ENCODE measurements at regions not wholly inside any gene's neighbourhood (a gene's known extent, or its start where the extent isn't known, plus 50 kb on each side); places are given as distances from the start of the nearest gene placed in this dataset.

DNA sequence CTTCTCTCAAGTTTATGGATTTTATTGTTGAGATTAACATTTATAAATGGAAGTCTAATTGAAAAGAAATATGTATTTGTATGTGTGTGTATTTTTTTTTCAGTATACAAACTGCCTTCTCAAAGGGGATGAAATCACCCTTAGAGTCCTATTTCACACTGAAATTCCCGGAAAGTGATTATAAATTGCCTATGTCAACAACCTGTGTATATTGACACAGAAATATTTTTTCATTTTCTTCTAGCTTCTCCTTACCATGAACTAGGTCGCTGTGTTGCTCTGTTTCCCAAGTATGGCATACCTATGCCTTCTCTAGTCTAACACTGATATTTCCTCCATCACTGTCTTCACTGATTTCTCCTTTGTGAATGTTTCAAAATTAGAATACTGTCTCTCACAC lies 444.0 kb upstream of the AZI2 start:
- FAIRE-seq: no peak
- DNase-seq (ENCODE audit: insufficient read length, low spot score): no peak

DNA sequence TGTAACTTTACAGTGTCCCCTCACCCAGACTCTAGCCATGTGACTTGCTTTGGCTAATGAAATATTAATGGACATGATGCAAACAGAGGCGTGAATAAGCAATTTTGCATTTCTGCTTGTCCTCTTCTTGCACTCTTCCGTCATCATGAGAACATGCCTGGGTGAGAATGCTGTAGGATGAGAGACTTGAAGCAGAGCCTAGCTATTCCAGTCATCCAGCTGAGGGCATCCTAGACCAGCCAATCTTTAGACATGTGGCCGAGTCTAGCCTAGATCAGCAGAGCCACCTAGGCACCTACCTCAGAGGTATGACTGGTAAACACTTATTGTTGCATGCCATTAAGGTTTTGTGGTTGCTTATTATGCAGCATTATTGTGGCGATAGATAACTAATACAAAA lies 450.5 kb upstream of the AZI2 start:
- no peak for FAIRE-seq

DNA sequence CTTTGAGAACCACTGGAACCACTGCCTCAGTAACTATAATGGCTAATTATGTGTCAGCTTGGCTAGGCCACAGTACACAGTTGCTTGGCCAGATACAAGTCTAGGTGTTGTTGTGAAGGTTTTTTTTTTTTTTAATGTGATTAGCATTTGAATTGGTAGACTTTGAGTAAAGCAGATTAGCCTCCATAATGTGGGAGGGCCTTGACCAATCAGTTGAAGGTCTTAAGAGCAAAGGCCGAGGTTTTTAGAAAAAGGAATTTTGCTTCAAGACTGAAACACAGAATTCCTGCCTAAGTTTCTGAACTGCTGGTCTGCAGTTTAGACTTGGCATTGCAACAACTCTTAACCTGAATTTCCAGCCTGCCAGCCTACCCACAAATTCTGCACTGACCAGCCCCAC lies 451.6 kb upstream of the AZI2 start:
- FAIRE-seq (no peak), DNase-seq (ENCODE audit: insufficient read length, low spot score) (no peak)

More for the DNA sequence above, 450.5 kb upstream of the AZI2 start:
- no peak for DNase-seq (ENCODE audit: insufficient read length, low spot score)

DNA sequence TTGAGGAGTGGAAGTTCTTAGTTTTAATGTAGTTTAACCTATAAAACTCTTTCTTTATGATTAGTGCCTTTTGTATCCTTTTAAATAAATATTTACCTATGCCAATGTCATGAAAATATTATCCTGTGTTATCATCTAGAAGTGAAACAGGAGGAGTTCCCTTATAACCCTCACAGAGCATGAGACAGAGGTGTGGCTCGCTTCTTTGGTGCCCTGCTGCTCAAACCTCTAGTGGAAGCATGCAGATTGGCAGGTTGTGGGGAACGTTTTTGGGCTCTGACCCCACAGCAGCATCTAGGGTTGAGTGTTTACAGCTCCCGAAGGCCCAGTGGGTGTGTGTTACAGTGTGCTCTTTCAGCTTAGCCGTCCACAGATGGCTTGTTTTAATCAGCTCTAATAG lies 459.4 kb upstream of the AZI2 start:
- DNase-seq (ENCODE audit: insufficient read length, low spot score) (no peak), FAIRE-seq (no peak)

DNA sequence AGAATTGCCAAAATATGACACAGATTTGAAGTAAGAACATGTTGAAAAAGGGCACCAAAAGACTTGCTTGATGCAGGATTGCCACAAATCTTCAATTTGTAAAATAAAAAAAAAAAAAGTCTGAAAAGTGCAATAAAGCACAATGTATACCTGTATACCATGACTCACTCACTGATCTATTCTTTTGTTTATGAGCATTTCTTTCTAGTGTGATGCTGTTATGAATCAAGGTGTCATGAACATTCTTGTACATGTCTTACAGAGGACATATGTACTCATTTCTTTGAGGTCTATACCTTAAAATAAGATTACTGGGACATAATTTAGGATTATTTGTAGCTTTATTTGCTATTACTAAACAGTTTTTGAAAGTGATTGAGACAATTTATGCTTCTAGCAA lies 464.9 kb upstream of the RBMS3 start:
- no peak for DNase-seq (ENCODE audit: insufficient read length, low spot score)
- no peak for FAIRE-seq

DNA sequence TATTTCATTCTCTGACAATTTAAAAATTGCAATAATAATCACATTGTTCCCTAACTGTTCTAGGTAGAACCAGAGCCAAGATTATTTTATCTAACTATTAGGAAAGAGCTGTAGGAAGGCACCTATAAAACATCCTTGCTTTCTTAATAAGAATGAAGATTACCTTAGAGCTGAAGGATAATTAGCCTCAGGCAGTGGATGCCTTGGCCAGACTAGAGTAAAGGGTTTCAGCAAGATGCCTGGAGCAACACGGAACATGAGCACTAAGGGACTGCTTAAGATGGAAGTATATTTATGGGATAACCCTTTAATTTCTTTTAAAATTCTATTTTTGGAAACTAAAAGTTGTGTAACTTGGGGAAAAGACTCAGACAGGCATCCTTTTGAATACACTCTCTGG lies 456.6 kb upstream of the RBMS3 start:
- no peak for FAIRE-seq
- DNase-seq (ENCODE audit: insufficient read length, low spot score): no peak

DNA sequence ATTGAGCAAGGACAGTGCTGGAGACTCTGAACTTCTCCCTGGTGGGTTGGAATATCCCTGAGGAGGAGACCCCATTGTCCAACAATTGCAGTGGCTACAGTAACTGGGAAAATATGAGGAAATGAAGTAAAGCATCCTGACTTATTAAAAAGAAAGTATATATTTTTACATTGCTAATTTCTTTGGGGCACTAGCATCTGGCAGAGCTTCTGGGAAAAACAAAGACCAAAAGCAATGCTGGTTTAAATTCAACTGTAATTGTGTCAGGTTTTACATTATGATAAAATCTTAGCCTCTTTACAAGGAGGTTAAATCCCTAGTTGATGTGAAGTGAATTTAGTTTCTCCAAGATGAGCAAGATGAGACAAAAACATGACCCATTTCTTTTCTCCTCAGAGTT lies 454.0 kb upstream of the RBMS3 start:
- no peak for DNase-seq (ENCODE audit: insufficient read length, low spot score)
- FAIRE-seq: no peak

DNA sequence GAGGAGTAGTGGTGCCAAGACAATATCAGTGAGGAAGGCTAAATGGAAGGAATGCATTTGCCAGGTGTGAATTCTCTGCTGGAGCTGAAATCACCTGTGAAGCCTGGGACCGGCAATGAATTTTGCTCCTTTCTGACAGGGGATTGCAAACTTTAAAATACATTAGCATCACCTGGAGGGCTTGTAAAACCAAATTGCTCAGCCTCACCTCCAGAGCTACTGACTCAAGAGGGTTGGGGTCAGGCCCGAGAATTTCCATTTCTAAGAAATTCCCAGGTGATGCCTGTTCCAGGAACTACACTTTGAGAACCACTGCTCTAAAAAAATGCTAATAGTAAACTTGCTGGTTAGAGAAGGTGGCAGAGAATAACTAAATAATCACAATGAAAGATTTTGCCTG lies 445.6 kb upstream of the RBMS3 start:
- no peak for FAIRE-seq
- DNase-seq (ENCODE audit: insufficient read length, low spot score): no peak

DNA sequence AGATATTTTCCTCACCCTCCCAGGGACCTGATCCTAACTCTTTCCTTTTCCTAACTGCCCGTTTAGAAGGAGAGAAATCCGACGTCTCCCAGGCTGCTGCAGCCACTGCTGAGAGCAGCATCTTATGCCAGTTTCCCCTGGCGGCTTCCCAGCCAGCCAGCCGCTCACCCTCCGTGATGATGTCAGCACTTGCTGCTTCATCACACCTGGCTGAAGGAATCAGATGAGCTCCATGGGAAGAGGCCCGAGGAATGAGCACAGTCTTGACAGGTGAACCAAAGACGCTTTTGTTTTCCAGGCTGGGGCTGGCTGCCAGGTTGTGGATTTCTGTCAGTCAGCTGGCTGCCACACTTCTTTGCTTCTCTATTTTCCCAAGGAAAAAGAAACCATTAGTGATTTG lies 445.1 kb upstream of the RBMS3 start:
- FAIRE-seq (no peak), DNase-seq (ENCODE audit: insufficient read length, low spot score) (no peak)

DNA sequence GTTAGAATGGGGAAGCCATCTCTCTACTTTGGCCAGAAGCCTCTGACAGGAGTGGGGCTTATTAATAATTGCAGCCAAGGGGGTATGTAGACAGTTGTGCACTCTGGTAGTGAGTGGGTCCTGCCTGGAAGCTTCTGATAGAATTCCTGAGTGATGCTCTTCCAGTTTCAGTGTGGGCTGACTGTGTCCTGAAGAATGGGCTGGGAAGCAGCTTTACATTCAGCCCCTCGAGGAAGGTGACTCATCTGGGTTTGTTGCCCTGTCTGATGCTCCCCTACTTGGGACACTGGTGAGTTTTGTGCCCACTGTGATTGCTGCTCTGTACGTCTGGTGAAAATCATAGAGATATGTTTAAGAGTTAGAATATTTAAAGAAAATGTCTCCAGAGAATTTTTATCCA lies 444.7 kb upstream of the RBMS3 start:
- FAIRE-seq: no peak
- peak; percentile 10 for DNase-seq (ENCODE audit: insufficient read length, low spot score)

DNA sequence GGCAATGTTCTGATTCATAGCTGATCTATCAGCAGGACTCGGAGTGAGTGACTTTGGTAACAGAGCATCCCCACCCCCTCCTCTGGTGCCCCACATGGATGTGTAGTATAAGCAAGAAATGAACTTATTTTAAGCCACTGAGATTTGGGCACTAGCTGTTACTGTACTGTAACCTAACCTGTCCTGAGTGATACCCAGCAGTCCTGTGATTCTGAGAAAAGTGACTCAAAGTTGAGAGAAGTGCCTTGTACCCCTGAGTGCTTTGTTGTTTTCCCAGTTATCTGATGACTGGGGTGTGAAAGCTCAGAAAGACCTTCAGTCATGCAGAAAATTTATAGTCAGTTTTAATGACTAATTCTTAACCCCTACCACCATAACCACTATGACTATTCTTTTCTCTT lies 439.9 kb upstream of the RBMS3 start:
- DNase-seq (ENCODE audit: insufficient read length, low spot score): no peak
- FAIRE-seq: no peak

DNA sequence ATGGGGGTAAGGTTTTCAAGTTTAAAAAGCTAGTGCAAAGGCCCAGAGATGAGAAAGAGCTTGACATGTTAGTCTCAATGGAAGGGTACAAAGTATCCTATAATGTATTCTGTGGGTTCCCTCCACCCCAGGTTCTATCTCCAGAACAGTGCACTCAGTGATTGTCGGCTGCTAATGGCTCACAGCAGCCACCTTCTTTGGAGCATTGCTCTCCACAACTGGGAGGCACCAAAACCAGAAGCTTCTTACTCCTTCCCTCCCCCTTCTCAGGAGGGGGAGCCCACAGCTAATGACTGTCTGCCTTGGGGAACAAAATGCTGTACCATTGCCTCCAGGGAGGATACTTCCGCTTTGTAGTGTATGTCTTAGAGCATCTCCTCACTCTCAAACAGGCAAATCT lies 439.4 kb upstream of the RBMS3 start:
- DNase-seq (ENCODE audit: insufficient read length, low spot score) (no peak), FAIRE-seq (no peak)

DNA sequence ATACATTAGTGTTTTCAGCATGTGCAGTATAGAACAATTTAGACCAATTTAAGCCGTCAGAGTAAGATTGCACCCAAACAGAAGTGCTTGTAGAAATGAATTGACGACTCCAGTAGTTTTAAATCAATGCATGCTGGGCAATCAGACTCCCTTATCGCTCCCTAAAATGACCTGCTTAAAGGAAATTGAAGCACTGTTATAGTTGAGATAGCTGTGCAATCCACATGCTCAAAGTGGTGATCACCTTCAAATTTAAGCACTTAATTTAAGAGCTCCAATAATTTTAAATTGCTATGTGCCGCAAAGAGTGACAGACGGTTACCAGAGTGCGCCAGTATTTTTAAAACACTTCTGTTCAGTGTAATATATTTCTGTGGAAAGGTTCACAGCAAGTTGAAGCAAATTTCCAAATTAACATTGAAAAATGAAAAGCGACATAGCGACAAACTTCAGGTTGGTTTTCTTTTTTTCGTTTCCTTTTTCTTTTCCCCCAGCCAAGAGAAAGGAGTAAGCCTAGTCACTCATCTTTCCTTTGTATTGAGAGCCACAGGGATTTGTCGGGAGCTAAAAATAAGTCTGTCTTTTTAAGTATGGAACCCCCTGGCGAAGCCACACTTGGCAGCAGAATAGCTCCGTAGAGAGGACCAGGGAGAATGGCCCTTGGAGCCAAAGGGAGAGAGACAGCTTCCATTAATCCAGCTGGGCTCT lies 436.4 kb upstream of the RBMS3 start:
- DNase-seq (ENCODE audit: insufficient read length, low spot score) (no peak), FAIRE-seq (no peak)

DNA sequence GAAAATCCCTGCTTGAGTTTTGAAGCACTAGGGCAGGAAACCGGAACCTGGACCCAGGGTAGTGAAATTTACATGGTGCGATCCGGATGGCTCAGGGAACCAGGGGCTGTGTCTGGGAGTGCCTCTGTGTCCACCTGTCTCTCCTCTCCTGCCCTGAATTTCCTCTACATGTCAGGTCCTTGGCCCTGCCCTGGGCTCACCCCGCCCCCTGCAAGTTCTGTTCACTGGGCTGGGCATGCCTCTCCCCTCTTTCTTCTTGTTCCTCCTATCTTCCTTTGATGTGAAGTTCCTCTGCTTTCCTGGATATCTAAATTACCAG lies 435.9 kb upstream of the RBMS3 start:
- FAIRE-seq (no peak), DNase-seq (ENCODE audit: insufficient read length, low spot score) (no peak)

DNA sequence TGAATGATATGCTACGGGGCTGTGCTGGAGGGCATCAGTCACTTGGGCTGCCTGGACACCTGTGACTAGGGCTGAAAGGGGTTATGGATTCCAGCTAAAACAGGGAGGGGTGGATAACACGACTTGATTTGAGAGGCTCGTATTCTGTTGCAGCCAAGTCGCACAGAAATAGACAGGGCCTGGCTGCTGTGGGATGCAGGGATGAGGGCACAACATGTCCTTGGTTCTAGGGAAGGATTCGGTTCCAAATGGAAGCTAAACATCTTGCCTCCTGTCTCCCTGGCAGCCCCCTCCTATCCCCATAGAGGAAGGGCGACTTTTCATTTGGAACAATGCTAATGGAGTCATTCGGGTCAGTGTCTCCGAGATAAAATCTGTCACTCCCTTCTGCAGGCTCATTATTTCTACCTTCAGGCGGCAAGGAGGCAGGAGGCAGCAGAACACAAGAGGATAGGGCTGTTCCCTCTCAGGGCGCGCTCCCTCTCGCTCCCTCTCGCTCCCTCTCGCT lies 433.8 kb upstream of the RBMS3 start:
- DNase-seq (ENCODE audit: insufficient read length, low spot score) (no peak), FAIRE-seq (no peak)

DNA sequence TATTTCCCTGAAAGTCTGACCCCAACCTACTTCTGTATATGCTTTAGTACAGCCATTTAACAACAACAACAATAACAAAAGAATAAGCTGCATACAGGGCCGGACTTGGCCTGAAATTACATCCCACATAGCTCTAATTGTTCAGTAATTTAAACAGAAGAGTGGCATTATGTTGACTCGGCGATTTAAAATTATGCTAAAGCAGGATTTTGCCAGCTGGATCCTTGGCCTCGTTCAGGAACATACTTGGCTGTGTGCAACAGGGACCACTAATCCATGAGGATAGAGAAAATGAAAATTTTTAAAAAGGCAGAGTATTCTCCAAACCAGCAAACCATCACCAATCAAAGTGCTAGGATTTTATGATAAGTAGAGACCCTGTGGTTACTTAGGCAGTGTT lies 433.1 kb upstream of the RBMS3 start:
- FAIRE-seq (no peak), DNase-seq (ENCODE audit: insufficient read length, low spot score) (no peak)

DNA sequence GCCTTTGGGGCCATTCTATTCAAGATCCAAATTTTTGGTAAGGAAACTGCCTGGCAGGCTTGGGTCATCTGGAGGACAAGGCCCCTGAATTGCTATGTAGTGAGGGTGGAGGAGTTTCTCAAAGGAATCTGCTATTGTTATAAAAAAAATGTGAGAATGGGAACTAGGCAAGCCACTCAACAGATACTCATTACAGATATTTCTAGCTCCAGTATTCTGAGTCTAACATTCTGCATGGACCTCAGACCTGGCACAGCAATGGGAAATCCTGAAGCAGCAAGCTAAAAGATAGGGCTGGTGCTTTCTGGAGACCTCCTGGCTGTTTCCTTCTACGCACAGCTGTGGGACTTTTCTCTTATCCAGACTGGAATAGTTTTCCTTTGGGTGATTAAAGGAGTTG lies 430.7 kb upstream of the RBMS3 start:
- DNase-seq (ENCODE audit: insufficient read length, low spot score): peak; percentile 13
- no peak for FAIRE-seq

DNA sequence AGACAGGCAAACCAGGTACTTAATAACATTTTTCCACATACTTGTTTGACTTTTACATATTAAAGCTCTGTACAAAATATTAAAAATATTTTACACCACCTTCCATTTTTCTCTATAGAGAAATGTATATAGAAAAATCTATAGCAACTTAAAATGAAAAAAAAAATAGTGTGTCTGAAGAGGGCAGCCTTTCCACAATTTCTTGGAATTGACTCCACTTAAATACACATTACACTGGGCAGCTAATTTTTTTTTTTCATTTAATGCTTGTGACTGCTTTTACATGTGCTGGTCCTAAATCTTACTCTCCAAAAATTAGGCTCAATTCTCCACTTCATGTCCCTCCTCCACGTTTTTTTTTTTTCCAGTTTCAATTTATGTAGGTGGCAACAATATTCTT lies 427.0 kb upstream of the RBMS3 start:
- DNase-seq (ENCODE audit: insufficient read length, low spot score): no peak
- FAIRE-seq: no peak

DNA sequence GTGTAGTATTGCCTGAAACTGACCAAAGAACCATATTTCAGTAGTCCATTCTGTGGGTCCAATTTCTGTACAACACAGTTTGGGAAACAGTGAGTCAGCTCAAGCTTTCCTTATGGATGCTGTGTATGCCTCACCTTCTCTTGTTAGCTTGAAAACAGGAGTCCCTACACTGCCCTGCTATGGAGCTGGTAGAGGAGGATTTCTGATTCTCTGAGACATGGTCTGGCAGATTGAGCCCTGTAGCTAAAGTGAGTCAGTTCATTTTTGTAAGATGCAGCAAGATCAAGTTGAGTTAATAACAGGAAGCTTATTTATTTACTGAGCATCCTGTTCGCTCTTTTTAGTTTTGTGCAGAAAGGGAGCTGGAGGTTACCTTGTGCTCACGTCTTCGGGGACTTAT lies 424.1 kb upstream of the RBMS3 start:
- DNase-seq (ENCODE audit: insufficient read length, low spot score) (no peak), FAIRE-seq (no peak)

DNA sequence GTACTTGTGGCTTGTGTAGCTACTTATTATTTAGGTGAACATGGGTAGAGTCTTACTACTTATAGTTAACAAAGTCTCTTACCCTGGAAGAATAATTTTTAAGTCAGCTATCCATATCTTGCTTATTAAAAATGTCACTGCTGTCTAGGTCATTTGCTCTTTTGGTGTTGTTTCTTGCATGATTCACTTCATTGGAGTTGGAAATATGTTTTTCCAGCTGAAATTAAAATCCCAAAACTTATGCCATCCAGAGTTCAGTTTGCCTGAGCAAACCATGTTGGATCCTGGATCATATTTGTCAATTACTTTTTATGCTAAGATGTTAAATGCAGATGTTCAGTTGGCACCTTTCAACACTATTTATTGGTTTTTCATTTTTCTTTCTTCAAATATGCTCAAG lies 421.0 kb upstream of the RBMS3 start:
- no peak for DNase-seq (ENCODE audit: insufficient read length, low spot score)
- no peak for FAIRE-seq

DNA sequence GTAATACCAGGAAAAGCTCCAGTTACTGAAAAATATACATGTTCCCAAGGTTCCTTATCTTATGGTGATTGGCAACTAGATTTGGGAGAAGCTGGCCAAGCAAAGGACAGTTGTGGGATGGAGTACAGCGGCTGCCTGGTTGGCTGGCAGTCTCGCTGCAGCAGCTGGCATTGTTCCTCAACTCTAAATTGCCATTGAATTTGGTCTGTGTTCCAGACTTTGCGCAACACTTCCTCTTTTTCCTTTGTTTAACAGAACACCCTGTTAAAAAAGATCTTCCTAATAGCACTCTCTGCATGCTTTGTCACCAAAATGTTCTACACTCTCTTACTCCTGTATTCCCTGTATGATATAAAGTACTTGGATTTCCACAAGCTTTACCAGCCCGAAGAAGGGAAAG lies 420.6 kb upstream of the RBMS3 start:
- no peak for FAIRE-seq
- no peak for DNase-seq (ENCODE audit: insufficient read length, low spot score)

DNA sequence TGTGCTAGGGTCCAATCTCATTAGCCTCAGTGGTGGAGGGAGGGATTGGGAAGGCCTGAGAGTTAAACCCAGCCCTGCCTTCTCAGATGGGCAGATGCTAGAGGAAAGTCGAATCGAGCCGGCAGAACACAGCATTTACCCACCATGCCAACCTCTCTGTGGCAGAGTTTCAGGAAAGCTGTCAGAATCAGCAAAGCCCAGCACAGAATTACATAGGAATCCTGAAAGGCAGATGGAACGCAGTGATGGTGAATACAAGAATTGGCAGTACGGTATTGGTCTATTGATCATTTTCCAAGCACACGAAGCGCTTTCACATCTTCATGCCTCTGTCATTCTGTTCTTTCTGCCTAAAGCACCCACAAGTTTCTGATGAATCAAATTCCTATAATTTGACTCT lies 417.7 kb upstream of the RBMS3 start:
- DNase-seq (ENCODE audit: insufficient read length, low spot score) (no peak), FAIRE-seq (no peak)

DNA sequence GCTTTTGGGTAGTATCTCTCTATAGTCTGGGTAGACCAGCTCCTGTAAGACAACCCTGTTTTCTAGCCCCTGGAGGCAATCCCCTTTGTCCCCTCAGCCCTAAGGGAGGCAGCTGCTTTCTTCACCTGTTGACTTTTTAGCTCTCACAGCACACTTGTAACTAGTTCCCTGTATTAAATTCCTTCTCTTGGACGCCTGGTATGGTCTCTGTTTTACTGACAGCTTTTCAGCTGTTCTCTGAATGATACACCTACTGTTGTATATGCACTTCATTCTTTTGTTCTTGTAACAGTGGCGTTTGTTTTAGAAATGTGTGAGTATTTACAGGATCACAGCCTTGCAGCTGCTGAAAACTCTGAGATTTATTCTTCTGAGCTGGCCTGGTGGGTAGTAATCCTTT lies 413.0 kb upstream of the RBMS3 start:
- DNase-seq (ENCODE audit: insufficient read length, low spot score) (no peak), FAIRE-seq (no peak)
